Calu3 (cell line): ENCODE measurements at regions not wholly inside any gene's neighbourhood (a gene's known extent, or its start where the extent isn't known, plus 50 kb on each side); places are given as distances from the start of the nearest gene placed in this dataset.

Source experiments
- BruUV-seq: library from RNA; stranded (reverse); fragments of 400-500 nt; replicated peaks from 2 replicates; lab custom pipeline; 2021; lab: Mats Ljungman, UMichigan
- CTCF ChIA-PET: fragments of 300-600 bp; sonication (Branson Sonifier 250); formaldehyde crosslinking; loops from one replicate; lab custom pipeline; 2022; ENCODE audit warnings: antibody characterized with exemption; lab: Charles Lee
- DNase-seq: peaks from one replicate; pipeline ENCODE4 v3.0.0; 2022
- H3K27ac Mint-ChIP-seq: one replicate; pipeline ENCODE4 v1.8.0; 2022; ENCODE audit warnings: mixed read lengths; ENCODE audit not compliant: unreplicated experiment
- H3K27me3 Mint-ChIP-seq: one replicate; pipeline ENCODE4 v1.8.0; 2022; ENCODE audit warnings: mixed read lengths; ENCODE audit not compliant: unreplicated experiment
- H3K36me3 Mint-ChIP-seq: one replicate; pipeline ENCODE4 v1.8.0; 2022; ENCODE audit warnings: mild to moderate bottlenecking, moderate library complexity, mixed read lengths; ENCODE audit not compliant: insufficient read depth, unreplicated experiment
- H3K4me1 Mint-ChIP-seq: one replicate; pipeline ENCODE4 v1.8.0; 2022; ENCODE audit warnings: mild to moderate bottlenecking, low read depth, mixed read lengths; ENCODE audit not compliant: unreplicated experiment
- H3K4me3 Mint-ChIP-seq: one replicate; pipeline ENCODE4 v1.8.0; 2022; ENCODE audit warnings: mild to moderate bottlenecking, low read depth, moderate library complexity, mixed read lengths; ENCODE audit not compliant: unreplicated experiment
- H3K9me3 Mint-ChIP-seq: one replicate; pipeline ENCODE4 v1.8.0; 2022; ENCODE audit warnings: low read depth, mixed read lengths; ENCODE audit not compliant: unreplicated experiment
- intact Hi-C: fragments of 100-400 bp; cut with micrococcal nuclease; formaldehyde crosslinking; loops from one replicate; pipeline ENCODE4 v1.10.0; 2022; ENCODE audit not compliant: unreplicated experiment
- TF ChIP-seq, protein P1 (sequence below): fragments of 200-600 bp; IDR thresholded peaks from one replicate; pipeline ENCODE4 v1.8.0; 2022; ENCODE audit warnings: antibody characterized with exemption; ENCODE audit not compliant: unreplicated experiment

DNA sequence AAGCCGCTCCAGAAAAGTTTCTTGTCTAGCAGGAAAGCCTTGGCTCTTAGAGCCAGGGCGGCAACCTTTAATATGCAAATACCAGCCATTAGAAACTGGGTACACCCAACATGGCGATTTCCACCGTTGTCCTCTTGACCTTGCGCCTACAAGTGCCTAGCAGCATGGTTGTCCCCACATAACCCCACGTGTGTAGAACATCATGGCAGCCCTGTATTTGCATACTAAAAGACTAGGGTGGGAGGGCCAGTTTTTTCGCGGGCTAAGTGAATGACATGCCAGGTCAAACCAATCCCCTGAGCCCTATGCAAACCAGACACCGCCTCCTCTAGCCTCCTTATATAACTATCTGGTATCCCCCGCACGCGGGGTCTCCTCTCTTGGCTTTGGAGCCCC lies 58.4 kb upstream of the FZD8 start:
- no peaks in the 10 kb centered on the region for H3K4me1 Mint-ChIP-seq
- intact Hi-C loops: no loop called here
- H3K9me3 Mint-ChIP-seq: no peaks in the 10 kb centered on the region
- H3K36me3 Mint-ChIP-seq: no peaks in the 10 kb centered on the region
- TF ChIP-seq, protein P1, sequence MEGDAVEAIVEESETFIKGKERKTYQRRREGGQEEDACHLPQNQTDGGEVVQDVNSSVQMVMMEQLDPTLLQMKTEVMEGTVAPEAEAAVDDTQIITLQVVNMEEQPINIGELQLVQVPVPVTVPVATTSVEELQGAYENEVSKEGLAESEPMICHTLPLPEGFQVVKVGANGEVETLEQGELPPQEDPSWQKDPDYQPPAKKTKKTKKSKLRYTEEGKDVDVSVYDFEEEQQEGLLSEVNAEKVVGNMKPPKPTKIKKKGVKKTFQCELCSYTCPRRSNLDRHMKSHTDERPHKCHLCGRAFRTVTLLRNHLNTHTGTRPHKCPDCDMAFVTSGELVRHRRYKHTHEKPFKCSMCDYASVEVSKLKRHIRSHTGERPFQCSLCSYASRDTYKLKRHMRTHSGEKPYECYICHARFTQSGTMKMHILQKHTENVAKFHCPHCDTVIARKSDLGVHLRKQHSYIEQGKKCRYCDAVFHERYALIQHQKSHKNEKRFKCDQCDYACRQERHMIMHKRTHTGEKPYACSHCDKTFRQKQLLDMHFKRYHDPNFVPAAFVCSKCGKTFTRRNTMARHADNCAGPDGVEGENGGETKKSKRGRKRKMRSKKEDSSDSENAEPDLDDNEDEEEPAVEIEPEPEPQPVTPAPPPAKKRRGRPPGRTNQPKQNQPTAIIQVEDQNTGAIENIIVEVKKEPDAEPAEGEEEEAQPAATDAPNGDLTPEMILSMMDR: no peak
- CTCF ChIA-PET: no interaction called here
- peaks cover 28% of the 10 kb centered on the region for H3K27me3 Mint-ChIP-seq
- H3K4me3 Mint-ChIP-seq: no peak overlapping the region
- no TSS peak for BruUV-seq
- H3K27ac Mint-ChIP-seq: no peak overlapping the region
- DNase-seq: no peak

DNA sequence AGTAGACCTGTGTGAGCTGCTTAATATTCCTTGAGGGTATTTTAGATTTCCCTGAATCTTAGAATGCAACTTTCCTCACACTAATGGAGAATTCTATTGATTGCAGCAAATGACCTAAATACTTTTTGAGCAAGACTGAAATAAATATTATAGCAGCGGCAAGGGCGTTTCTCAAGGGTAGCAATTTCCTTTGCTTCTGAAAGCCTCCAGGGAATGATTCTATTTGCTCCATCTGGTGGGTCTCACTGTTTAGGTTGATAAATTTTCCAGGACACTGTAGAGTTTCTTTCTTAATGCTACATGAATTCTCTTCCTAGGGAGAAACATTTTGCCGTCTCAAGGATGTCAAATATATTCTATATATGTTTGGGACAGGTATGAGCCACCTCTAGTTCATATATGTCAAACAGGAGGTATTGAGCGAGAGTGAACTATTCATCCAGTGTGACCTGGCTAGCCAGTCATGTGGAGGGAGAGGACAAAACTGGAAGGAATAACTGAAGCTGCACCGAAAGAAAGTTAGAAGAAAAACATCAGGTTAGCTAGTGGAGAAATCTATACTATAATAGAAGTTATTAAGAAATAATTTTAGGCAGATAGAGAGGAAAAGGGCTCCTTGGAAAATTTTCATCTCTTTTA lies 57.9 kb upstream of the FZD8 start:
- Mint-ChIP-seq H3K9me3 (no peaks in the 10 kb centered on the region), H3K4me1 (no peaks in the 10 kb centered on the region), H3K4me3 (no peak overlapping the region), H3K27me3 (peaks cover 28% of the 10 kb centered on the region), H3K36me3 (no peaks in the 10 kb centered on the region), H3K27ac (no peak overlapping the region)
- DNase-seq: no peak
- BruUV-seq: no TSS peak
- intact Hi-C loops: no loop called here
- TF ChIP-seq, protein P1: no peak
- CTCF ChIA-PET: interaction anchor here (0.6 kb wide), 1 partner anchor 175 kb away, joined by 3 read pairs; no protein-coding TSS in a partner anchor

DNA sequence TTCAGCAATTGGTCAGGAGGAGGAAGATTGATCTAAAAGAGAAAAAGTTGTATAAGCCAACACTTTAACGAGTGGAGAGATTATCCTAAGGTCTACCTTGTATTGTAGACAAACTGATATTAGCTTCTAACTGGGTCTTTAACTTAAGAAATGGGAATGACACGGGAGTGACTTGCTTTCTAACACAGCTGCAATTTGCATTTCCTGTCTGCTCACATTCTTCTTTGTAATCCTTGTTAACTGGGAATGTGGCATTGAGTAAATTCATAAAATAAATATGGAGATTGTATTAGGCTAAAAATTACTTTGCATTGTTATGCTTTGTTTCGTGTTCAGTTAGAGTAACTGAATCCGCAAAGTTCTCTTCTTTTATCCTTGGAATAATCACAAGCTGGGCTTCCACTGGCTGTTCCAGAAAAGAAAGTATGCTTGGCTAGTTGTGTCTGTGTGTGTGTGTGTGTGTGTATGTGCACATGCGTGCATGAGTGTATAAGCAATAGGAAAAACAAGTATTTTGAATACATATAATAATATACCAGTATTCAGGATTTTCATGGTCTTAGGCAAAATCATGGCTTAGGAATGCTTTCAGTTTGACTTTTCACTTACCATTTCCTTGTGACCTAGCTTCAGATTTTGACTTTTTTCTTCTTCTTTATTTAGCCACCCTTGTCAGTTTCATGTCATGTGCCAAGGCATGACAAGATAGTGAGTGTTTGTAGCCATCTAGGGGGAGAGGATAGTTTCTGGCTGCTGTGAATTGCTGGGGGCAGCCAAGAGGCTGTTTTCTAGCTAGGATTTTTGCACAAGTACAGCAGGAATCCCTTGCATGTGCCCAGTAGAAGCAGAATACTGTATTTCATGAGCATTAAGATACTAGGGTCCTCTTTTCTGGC lies 54.5 kb upstream of the FZD8 start:
- TF ChIP-seq, protein P1: no peak
- intact Hi-C loops: no loop called here
- Mint-ChIP-seq H3K27me3 (peaks cover 51% of the 10 kb centered on the region), H3K4me1 (no peaks in the 10 kb centered on the region), H3K36me3 (no peaks in the 10 kb centered on the region), H3K9me3 (no peaks in the 10 kb centered on the region), H3K27ac (no peak overlapping the region), H3K4me3 (no peak overlapping the region)
- DNase-seq: no peak
- CTCF ChIA-PET: no interaction called here
- BruUV-seq: no TSS peak

DNA sequence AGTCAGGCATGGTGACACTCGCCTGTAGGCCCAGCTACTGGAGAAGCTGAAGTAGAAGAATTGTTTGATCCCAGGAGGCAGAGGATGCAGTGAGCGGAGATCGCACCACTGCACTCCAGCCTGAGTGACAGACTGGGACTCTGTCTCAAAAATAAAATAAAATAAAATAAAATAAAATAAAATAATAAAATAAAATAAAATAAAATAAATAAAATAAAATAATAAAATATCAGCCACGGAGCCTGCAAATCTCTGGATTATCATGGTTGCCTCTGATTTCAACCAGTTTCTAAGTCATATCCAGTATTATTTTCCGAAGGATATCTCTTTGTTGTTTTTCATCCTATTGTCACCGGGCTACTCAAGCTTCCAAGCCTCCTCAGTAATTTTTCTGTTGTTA lies 51.7 kb upstream of the FZD8 start:
- TF ChIP-seq, protein P1: no peak
- CTCF ChIA-PET: no interaction called here
- Mint-ChIP-seq H3K4me1 (no peaks in the 10 kb centered on the region), H3K9me3 (no peaks in the 10 kb centered on the region), H3K4me3 (no peak overlapping the region), H3K36me3 (no peaks in the 10 kb centered on the region), H3K27me3 (peaks cover 53% of the 10 kb centered on the region), H3K27ac (no peak overlapping the region)
- no TSS peak for BruUV-seq
- intact Hi-C loops: no loop called here
- DNase-seq: no peak
